Activated T-helper 1 cell treated with anti-CD3 and anti-CD28 coated beads, Interleukin-2, amount 50 U/mL, for 16 hours (primary cell): ENCODE measurements at regions not wholly inside any gene's neighbourhood (a gene's known extent, or its start where the extent isn't known, plus 50 kb on each side); places are given as distances from the start of the nearest gene placed in this dataset.
"Not testable (repeated sequence)": the region's sequence is repeated elsewhere in the genome, so short reads cannot be mapped to it uniquely, and the experiment has no call there.

Experiments
- DNase-seq, 2 donors: peaks; one replicate each; pipeline ENCODE4 v3.0.0-alpha.2; 2020; ENCODE audit warnings: low read depth in 1 of 2, low spot score in 1 of 2

GRCh38 chr15:92821491-92822116 is 78.5 kb upstream of the CHD2 start:
- no peak for DNase-seq

- DNase-seq: no peak
Observed at GRCh38 chr15:92822216-92823144, 77.6 kb upstream of the CHD2 start.

- no peak for DNase-seq
Observed at GRCh38 chr15:92825985-92826384, 74.1 kb upstream of the CHD2 start.

- DNase-seq: not testable (repeated sequence)
Observed at GRCh38 chr15:92827991-92828390, 72.1 kb upstream of the CHD2 start.

- DNase-seq: no peak
Observed at GRCh38 chr15:92829875-92830274, 70.2 kb upstream of the CHD2 start.

- no peak for DNase-seq
Observed at GRCh38 chr15:92831336-92831654, 68.8 kb upstream of the CHD2 start.

GRCh38 chr15:92831655-92832328 is 68.3 kb upstream of the CHD2 start:
- DNase-seq: peak; percentile 74 to 82

GRCh38 chr15:92833106-92833433 is 67.1 kb upstream of the CHD2 start:
- no peak for DNase-seq

- no peak for DNase-seq
Observed at GRCh38 chr15:92833493-92834271, 66.4 kb upstream of the CHD2 start.

- no peak for DNase-seq
Observed at GRCh38 chr15:92839696-92840095, 60.4 kb upstream of the CHD2 start.

- no peak for DNase-seq
Observed at GRCh38 chr15:92840149-92840548, 60.0 kb upstream of the CHD2 start.

GRCh38 chr15:92843326-92843725 is 56.8 kb upstream of the CHD2 start:
- DNase-seq: no peak

GRCh38 chr15:92843814-92844213 is 56.3 kb upstream of the CHD2 start:
- no peak for DNase-seq

- DNase-seq: no peak
Observed at GRCh38 chr15:92845126-92845508, 55.0 kb upstream of the CHD2 start.

GRCh38 chr15:92846741-92847140 is 53.4 kb upstream of the CHD2 start:
- no peak for DNase-seq

- no peak for DNase-seq
Observed at GRCh38 chr15:92847841-92848240, 52.3 kb upstream of the CHD2 start.

- DNase-seq: no peak
Observed at GRCh38 chr15:92848464-92848851, 51.7 kb upstream of the CHD2 start.

GRCh38 chr15:92848852-92849598 is 51.1 kb upstream of the CHD2 start:
- DNase-seq: no peak

- DNase-seq: not testable (repeated sequence)
Observed at GRCh38 chr15:92850218-92850617, 49.9 kb upstream of the CHD2 start.
